ENCODE measurements at regions not wholly inside any gene's neighbourhood (a gene's known extent, or its start where the extent isn't known, plus 50 kb on each side); places are given as distances from the start of the nearest gene placed in this dataset.

DNA sequence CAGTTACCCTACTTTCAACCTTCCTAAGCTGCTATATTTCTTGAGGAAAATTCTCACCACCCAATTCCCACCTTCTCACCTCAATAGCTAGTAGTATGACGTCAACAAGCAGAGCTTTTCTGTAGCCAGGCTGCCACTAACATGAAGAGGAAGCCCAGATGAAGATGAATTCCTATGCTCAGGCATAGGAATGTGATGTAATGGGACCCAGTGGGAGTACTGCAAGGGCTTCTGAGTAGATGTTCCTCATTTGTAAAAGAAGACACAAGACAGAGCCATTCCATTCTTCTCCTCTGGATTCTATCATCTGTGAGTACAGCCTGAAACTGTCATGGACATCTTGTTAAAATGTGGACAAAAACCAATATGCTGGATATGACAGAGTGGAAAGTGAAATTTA, 81.6 kb upstream of the KLF3 start:
- DNase-seq (ENCODE audit: low read depth in 1 of 2, low spot score in 1 of 2): no peak

GRCh38 chr4:38582889-38583470, 81.0 kb upstream of the KLF3 start:
- no peak for DNase-seq (ENCODE audit: low read depth in 1 of 2, low spot score in 1 of 2)

GRCh38 chr4:38585871-38586270, 78.1 kb upstream of the KLF3 start:
- no peak for DNase-seq (ENCODE audit: low read depth in 1 of 2, low spot score in 1 of 2)

GRCh38 chr4:38587106-38587505, 76.9 kb upstream of the KLF3 start:
- no peak for DNase-seq (ENCODE audit: low read depth in 1 of 2, low spot score in 1 of 2)

GRCh38 chr4:38590046-38590445, 74.0 kb upstream of the KLF3 start:
- DNase-seq (ENCODE audit: low read depth in 1 of 2, low spot score in 1 of 2): no peak

DNA sequence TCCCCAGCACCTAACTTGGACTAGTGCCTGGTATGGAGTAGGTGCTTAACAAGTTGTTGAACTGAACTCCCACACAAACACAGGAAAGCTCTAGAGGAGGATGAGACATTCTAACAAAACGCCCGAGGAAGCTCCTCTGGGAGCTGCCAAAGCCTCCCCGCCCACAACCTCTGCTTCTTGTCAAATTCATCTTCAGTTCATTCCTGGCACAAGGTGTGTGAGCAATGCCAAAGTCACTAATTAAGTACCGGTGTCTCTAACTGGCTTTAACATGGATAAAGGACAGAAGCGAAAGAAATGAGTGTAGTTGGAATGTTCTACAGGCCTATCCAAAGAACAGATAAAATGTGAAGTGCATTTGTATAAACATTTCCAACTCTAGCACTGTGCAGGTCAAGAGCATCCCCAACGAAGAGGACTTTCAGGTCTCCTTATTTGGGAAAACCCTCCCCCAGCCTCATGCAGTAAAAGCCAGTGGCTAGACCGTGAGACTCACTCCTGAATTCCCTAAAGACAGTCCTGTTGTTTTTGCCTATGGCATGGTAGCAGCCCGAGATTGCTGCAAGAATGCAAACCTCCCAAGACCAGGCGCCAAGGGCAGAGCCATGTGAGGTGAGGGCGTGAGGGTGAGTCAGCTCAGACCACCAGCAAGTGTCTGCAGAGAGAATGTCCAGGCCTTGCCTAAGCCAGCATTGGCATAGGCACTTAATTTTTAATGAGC, 72.2 kb upstream of the KLF3 start:
- no peak for DNase-seq (ENCODE audit: low read depth in 1 of 2, low spot score in 1 of 2)

GRCh38 chr4:38598489-38598888, 65.5 kb upstream of the KLF3 start:
- no peak for DNase-seq (ENCODE audit: low read depth in 1 of 2, low spot score in 1 of 2)

DNA sequence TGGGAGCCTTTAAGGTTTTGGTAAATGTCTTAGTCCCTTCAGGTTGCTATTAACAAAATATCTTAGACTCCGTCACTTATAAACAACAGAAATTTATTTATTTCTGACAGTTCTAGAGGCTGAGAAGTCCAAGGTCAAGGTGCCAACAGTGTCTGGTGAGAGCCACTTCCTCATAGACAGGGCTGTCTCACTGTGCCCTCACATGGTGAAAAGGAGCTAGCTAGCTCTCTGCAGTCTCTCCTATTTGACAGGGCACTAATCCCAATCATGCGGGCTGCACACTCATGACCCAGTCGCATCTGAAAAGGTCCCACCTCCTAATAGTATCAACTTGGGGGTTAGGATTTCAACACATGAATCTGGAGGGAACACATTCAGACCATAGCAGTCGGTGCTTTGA, 63.4 kb upstream of the KLF3 start:
- no peak for DNase-seq (ENCODE audit: low read depth in 1 of 2, low spot score in 1 of 2)

DNA sequence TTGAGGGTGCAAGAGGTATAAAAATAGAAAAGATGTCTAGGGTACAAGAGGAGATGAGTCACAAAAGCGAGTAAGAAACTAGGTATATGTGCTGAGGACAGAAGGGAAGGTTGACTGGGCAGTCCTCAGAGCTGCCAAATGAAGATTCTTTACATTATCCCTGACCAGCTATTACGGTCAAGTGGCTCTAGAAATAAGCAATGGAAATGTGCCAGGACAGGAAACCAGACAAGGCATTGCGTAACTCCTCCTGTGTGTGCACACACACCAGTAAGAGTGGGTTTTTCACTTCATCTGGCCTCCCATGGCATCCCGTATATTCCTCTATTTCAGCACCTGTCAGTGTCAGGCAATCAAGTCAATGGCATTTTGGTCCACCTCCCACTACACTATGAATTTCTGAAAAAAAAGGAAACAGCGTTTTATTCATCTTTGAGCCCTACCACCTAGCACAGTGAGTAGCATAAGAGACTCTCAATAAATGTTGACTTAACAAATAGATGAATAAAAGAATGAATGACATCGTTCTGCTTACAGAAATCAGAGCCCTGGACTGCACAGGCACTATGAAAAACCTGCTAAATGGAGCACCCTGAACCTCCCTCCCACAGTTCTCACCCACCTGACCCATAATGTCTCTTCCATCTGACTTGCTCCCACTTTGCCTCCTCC, 62.6 kb upstream of the KLF3 start:
- no peak for DNase-seq (ENCODE audit: low read depth in 1 of 2, low spot score in 1 of 2)

DNA sequence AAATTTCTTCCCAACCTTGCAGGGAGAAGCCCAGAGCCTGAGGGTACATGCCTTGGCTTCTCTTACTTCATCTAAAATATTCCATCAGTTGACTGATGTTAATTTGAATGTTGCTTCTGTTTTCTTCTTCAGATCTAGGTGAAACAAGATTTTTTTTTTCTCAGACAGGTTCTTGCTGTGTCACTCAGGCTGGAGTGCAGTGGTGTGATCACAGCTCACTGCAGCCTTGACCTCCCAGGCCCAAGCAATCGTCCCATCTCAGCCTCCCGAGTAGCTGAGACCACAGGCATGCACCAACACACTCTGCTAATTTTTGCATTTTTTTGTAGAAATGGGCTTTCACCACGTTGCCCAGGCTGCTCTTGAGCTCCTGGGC, 62.1 kb upstream of the KLF3 start:
- no peak for DNase-seq (ENCODE audit: low read depth in 1 of 2, low spot score in 1 of 2)

DNA sequence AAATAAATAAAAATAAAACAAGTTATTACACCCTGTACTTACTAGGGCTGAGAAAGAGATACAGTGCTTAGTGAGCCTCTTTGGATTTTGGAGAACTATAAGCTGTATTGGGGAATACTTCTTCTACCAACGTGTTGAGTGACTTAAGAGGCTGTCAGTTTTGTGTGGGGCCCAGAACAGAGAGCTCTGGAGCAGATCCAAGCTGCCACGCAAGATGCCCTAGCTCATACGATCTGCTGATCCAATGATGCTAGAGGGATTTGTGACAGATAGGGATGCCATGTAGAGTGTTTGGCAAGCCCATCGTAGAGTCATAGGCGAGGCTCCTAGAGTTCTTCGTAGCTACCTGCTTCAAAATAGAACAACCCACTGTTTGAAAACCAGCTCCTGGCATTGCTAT, 60.3 kb upstream of the KLF3 start:
- DNase-seq (ENCODE audit: low read depth in 1 of 2, low spot score in 1 of 2): no peak

DNA sequence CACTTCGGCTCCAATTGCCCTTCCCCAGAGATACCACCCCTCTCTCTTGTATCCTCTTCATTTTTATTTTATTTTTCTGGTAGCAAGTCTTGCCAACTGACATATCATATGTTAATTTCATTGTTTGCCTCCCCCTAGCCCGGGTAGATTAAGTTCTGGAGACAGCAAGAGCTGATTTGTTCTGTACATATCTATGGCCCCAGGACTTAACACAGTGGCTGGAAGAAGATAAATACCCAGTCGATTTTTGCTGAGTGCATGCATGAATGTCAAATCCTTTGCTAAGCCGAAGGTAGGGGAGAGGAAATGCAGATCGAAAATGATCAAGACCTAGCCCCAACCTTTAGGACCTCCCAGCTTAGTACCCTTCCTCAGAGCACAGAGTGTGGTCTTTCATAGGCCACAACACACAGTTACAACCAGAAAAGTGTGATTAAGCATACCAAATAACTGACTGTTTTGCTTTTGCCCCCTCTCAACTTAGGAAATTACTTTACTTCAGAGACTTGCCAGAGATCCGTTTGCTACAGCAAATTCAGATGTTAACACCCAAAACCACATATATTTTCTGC, 58.7 kb upstream of the KLF3 start:
- no peak for DNase-seq (ENCODE audit: low read depth in 1 of 2, low spot score in 1 of 2)

GRCh38 chr4:38605753-38606586, 58.0 kb upstream of the KLF3 start:
- no peak for DNase-seq (ENCODE audit: low read depth in 1 of 2, low spot score in 1 of 2)

DNA sequence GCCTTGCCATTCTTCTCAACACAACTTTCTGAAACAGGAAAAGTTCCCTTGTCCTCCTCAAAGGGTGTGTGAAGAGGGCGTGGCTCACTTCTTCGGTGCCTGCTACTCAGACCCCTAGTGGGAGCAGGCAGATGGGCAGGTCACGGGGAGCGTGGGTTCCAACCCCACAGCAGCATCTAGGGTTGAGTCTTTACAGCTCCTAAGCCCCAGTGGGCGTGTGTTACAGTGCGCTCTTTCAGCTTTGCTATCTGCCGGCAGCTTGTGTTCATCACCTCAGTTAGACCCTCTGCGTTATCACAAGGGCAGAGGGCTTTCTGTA, 57.5 kb upstream of the KLF3 start:
- DNase-seq (ENCODE audit: low read depth in 1 of 2, low spot score in 1 of 2): no peak

GRCh38 chr4:38609614-38610013, 54.4 kb upstream of the KLF3 start:
- no peak for DNase-seq (ENCODE audit: low read depth in 1 of 2, low spot score in 1 of 2)

DNA sequence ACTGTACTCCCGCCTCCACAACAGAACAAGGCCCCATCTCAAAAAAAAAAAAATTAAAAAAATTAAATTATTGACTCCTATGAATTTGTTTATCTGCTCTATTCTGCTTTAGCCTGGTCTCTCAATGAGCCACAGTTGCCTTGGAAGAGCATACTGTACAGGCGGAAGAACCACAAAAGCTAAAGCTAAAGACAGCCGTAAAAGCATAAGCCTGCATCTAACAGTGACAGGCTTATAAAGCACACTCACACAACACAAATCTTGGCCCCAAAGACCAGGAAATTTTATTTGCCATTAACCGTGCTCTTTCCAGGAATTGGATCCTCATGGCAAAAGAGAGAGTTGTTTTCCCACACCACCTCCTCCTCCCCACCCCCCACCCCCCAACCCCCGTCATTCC, 53.5 kb upstream of the KLF3 start:
- no peak for DNase-seq (ENCODE audit: low read depth in 1 of 2, low spot score in 1 of 2)

DNA sequence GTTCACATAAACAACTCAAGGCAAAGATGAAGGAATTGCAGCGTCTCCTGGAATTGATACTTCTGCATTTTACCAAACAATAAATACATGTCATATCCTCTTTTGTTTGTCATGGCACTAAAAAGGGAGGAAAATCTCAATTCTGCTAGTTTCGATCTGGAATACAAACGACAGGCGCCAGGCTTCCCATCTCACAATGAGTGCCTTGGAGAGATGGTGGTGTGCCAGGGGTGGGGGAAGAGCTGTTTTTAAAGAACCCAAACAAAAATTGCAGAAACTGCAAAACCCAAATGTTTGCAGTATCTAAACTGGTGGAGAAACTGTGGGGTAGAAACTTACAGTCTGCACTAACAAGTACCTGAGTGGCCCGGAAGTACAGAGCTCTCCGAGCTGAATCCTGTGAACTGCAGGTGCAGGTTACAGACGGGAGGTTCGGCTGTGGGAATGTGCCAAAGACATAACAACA, 53.0 kb upstream of the KLF3 start:
- DNase-seq (ENCODE audit: low read depth in 1 of 2, low spot score in 1 of 2): no peak

DNA sequence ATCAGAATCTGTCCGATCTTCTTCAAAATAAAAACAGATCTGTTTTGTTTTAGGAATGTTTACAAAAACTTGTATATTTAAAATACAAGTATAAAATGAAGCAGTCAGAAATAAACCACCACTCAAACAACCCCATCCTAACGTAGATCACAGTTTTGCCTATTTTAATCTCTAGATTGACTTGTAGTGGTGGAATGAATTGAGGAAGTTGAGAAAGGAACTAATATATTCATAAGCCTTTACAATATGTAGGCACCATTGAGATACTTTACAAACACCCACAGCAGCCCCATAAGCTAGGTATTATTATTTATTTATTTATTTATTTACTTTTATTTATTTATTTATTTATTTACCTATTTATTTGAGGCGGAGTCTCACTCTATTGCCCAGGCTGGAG, 52.3 kb upstream of the KLF3 start:
- no peak for DNase-seq (ENCODE audit: low read depth in 1 of 2, low spot score in 1 of 2)

DNA sequence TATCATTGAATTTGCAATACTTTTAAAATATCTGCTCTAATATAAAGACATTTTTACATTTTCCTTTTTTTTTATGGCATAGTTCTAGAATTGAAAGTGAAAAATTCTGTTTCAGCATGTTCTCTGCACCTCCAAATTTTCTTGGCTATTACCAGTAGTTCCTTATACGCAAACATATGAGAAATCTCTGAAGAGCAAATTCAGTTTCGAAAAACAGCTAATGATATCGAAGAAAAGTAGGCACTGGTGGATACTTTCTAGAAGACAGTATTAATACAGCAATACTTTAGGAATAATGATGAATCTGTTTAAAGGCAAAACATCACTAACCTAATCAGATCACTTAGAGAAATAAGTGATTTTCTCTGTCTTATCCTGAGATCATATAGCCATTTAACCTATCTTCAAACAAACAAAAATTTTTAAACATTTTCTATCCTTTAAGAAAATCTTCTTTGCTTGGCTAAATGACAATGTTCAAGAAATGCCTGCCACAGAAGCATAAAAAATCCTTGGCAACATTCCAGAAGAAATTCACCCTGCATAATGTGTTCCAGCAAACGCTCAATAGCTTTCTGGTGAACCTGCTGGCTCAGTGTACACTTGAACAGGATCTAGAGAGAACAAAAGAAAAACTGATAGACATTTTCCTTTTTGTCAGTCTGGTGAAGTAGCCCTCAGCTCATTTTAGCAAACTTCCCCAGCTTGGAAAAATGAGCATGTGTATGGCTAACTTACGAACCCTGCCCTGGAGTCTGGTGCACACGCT, 51.2 kb upstream of the KLF3 start:
- DNase-seq (ENCODE audit: low read depth in 1 of 2, low spot score in 1 of 2): no peak
